AG09319 (cell line): ENCODE measurements at regions not wholly inside any gene's neighbourhood (a gene's known extent, or its start where the extent isn't known, plus 50 kb on each side); places are given as distances from the start of the nearest gene placed in this dataset.

Experiments
- DNase-seq: peaks from one replicate; pipeline ENCODE4 v3.0.0-alpha.2; 2010; ENCODE audit warnings: low read depth; ENCODE audit errors: extremely low read depth
- CTCF ChIP-seq: IDR thresholded peaks from 2 replicates; pipeline ENCODE4 v1.5.1; 2011; ENCODE audit warnings: low read depth, mild to moderate bottlenecking, inconsistent platforms, low read length, moderate library complexity

- no peak for TF ChIP-seq CTCF
- DNase-seq: no peak
Measured at GRCh38 chr10:20406281-20407104, 490.6 kb downstream of the NEBL start.

GRCh38 chr10:20405761-20406160, 491.4 kb downstream of the NEBL start:
- no peak for TF ChIP-seq CTCF
- no peak for DNase-seq

- no peak for TF ChIP-seq CTCF
- no peak for DNase-seq
Measured at GRCh38 chr10:20405050-20405449, 492.1 kb downstream of the NEBL start.

GRCh38 chr10:20399772-20400171, 497.3 kb downstream of the NEBL start:
- DNase-seq: no peak
- TF ChIP-seq CTCF: no peak

- TF ChIP-seq CTCF: no peak
- no peak for DNase-seq
Measured at GRCh38 chr10:20396701-20397100, 500.4 kb downstream of the NEBL start.

- no peak for TF ChIP-seq CTCF
- DNase-seq: no peak
Measured at GRCh38 chr10:20396205-20396604, 500.9 kb downstream of the NEBL start.

GRCh38 chr10:20391629-20392028, 505.5 kb downstream of the NEBL start:
- no peak for TF ChIP-seq CTCF
- DNase-seq: no peak
